GM21528 (cell line): ENCODE measurements at regions not wholly inside any gene's neighbourhood (a gene's known extent, or its start where the extent isn't known, plus 50 kb on each side); places are given as distances from the start of the nearest gene placed in this dataset.
A peak's percentile ranks its signal among the peaks of the same experiment; 100 is the strongest.

Experiments
- ATAC-seq: cut with Tn5 transposase; IDR thresholded peaks from one replicate; pipeline ENCODE4 v1.9.1; 2021; ENCODE audit warnings: mild to moderate bottlenecking, moderate library complexity; ENCODE audit not compliant: unreplicated experiment, low FRiP score

GRCh38 chr6:208364-208763 is 83.9 kb upstream of the DUSP22 start:
- no peak for ATAC-seq

GRCh38 chr6:208938-209337 is 83.3 kb upstream of the DUSP22 start:
- ATAC-seq = no peak

GRCh38 chr6:209432-210103 is 82.7 kb upstream of the DUSP22 start:
- peak; percentile 65 for ATAC-seq

GRCh38 chr6:210104-210456 is 82.2 kb upstream of the DUSP22 start:
- ATAC-seq = no peak

- no peak for ATAC-seq
These were observed 81.4 kb upstream of the DUSP22 start for GRCh38 chr6:210778-211374.

GRCh38 chr6:211871-212497 is 80.3 kb upstream of the DUSP22 start:
- ATAC-seq = no peak

GRCh38 chr6:213284-213683 is 79.0 kb upstream of the DUSP22 start:
- no peak for ATAC-seq

GRCh38 chr6:214428-214827 is 77.9 kb upstream of the DUSP22 start:
- no peak for ATAC-seq

- ATAC-seq = no peak
These were observed 76.8 kb upstream of the DUSP22 start for GRCh38 chr6:215335-216034.

GRCh38 chr6:217048-217659 is 75.1 kb upstream of the DUSP22 start:
- ATAC-seq = no peak

- ATAC-seq = peak; percentile 48
These were observed 73.9 kb upstream of the DUSP22 start for GRCh38 chr6:218153-219018.

GRCh38 chr6:219019-219570 is 73.2 kb upstream of the DUSP22 start:
- peak; percentile 21 for ATAC-seq

GRCh38 chr6:219641-220198 is 72.6 kb upstream of the DUSP22 start:
- no peak for ATAC-seq

- no peak for ATAC-seq
These were observed 72.0 kb upstream of the DUSP22 start for GRCh38 chr6:220312-220711.

GRCh38 chr6:220721-221475 is 71.4 kb upstream of the DUSP22 start:
- no peak for ATAC-seq

- no peak for ATAC-seq
These were observed 70.5 kb upstream of the DUSP22 start for GRCh38 chr6:221531-222349.

GRCh38 chr6:222468-222867 is 69.8 kb upstream of the DUSP22 start:
- no peak for ATAC-seq

- ATAC-seq = no peak
These were observed 69.2 kb upstream of the DUSP22 start for GRCh38 chr6:223136-223535.
